ENCODE measurements at regions not wholly inside any gene's neighbourhood (a gene's known extent, or its start where the extent isn't known, plus 50 kb on each side); places are given as distances from the start of the nearest gene placed in this dataset.

DNA sequence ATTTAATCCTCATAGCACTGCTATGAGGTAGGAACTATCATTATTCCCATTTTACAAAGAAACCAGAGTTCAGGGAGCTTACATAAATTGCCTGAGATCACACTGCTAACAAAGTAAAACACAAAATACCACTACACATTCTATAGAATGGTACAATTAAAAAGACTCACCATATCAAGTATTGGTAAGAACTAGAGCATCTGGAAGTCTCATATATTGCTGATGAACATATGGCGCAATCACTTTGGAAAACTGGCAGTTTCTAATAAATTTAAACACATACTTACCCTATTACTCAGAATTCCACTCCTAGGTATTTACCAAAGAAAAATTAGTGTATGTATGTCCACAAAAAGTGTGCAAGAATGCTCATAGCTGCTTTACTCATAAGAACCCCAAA is 261.5 kb downstream of the RRAGC start:
- no peak overlapping the region for H3K27ac ChIP-seq (ENCODE audit: low read depth, low read length)
- ChIA-PET POLR2A (no interaction called here), CTCF (no interaction called here), RAD21 (ENCODE audit: low non-redundant PET in 1 of 2, low total read pairs in 2 of 2, uncharacterized antibody in 2 of 2, unreplicated experiment in 2 of 2) (no interaction called here)
- H4K20me1 ChIP-seq (ENCODE audit: insufficient read depth) = no peaks in the 10 kb centered on the region
- H3K9ac ChIP-seq (ENCODE audit: low read length) = no peak overlapping the region
- no peaks in the 10 kb centered on the region for H3K9me2 ChIP-seq (ENCODE audit: insufficient read depth)
- intact Hi-C loops (cut with micrococcal nuclease) = no loop called here
- H3K4me1 ChIP-seq (ENCODE audit: control insufficient read depth in 1 of 2, insufficient read depth in 2 of 2, low read length in 2 of 2) = no peaks in the 10 kb centered on the region
- no peak overlapping the region for H3K4me2 ChIP-seq (ENCODE audit: low read length)
- no peaks in the 10 kb centered on the region for H3K36me3 ChIP-seq (ENCODE audit: control insufficient read depth in 1 of 2, insufficient read depth in 2 of 2, low read length in 2 of 2)
- H3K79me2 ChIP-seq (ENCODE audit: insufficient read depth, low read length) = no peaks in the 10 kb centered on the region
- BruUV-seq (replicated peaks) = no TSS peak
- no peak for ATAC-seq
- H3K27me3 ChIP-seq (ENCODE audit: insufficient read depth, low read length) = peaks cover 11% of the 10 kb centered on the region; the same call in 1 of the 2 replicates
- TF ChIP-seq, protein P1, sequence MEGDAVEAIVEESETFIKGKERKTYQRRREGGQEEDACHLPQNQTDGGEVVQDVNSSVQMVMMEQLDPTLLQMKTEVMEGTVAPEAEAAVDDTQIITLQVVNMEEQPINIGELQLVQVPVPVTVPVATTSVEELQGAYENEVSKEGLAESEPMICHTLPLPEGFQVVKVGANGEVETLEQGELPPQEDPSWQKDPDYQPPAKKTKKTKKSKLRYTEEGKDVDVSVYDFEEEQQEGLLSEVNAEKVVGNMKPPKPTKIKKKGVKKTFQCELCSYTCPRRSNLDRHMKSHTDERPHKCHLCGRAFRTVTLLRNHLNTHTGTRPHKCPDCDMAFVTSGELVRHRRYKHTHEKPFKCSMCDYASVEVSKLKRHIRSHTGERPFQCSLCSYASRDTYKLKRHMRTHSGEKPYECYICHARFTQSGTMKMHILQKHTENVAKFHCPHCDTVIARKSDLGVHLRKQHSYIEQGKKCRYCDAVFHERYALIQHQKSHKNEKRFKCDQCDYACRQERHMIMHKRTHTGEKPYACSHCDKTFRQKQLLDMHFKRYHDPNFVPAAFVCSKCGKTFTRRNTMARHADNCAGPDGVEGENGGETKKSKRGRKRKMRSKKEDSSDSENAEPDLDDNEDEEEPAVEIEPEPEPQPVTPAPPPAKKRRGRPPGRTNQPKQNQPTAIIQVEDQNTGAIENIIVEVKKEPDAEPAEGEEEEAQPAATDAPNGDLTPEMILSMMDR (IDR thresholded peaks at IDR 0.05 in 2 of 3, conservative IDR thresholded peaks at IDR 0.05 in 1 of 3; ENCODE audit: borderline replicate concordance in 1 of 3, insufficient read depth in 1 of 3, low read depth in 2 of 3, low read length in 2 of 3) = no peak
- no peak for TF ChIP-seq EGR1 (IDR thresholded peaks at IDR 0.05; ENCODE audit: low read depth)
- no peak for TF ChIP-seq SIN3A (IDR thresholded peaks at IDR 0.05; ENCODE audit: low read depth)
- TF ChIP-seq ZBTB33 (IDR thresholded peaks at IDR 0.05; ENCODE audit: extremely low read depth, insufficient replicate concordance, low read length) = no peak
- no peak for TF ChIP-seq SP1 (IDR thresholded peaks at IDR 0.05; ENCODE audit: low read depth)
- TF ChIP-seq SRF (IDR thresholded peaks at IDR 0.05; ENCODE audit: low read depth) = no peak
- TF ChIP-seq YY1 (IDR thresholded peaks at IDR 0.05; ENCODE audit: extremely low read depth, insufficient replicate concordance, low read depth, low read length) = no peak
- TF ChIP-seq, protein P2, sequence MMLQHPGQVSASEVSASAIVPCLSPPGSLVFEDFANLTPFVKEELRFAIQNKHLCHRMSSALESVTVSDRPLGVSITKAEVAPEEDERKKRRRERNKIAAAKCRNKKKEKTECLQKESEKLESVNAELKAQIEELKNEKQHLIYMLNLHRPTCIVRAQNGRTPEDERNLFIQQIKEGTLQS (IDR thresholded peaks at IDR 0.05) = no peak
- TF ChIP-seq TCF7L2 (IDR thresholded peaks at IDR 0.05; ENCODE audit: borderline replicate concordance, extremely low read depth, insufficient read depth, insufficient read length) = no peak
- TF ChIP-seq, protein P3, sequence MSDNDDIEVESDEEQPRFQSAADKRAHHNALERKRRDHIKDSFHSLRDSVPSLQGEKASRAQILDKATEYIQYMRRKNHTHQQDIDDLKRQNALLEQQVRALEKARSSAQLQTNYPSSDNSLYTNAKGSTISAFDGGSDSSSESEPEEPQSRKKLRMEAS (IDR thresholded peaks at IDR 0.05) = no peak
- TF ChIP-seq JUND (IDR thresholded peaks at IDR 0.05) = no peak
- no peak for TF ChIP-seq ZFX (IDR thresholded peaks at IDR 0.05)
- no peak for TF ChIP-seq CBX3 (IDR thresholded peaks at IDR 0.05; ENCODE audit: low read depth)
- no peak for TF ChIP-seq ELF1 (IDR thresholded peaks at IDR 0.05; ENCODE audit: borderline replicate concordance, low read depth)
- DNase-seq (ENCODE audit: low read depth, low spot score) = no peak
- H3K4me3 ChIP-seq (replicated peaks in 1 of 2; ENCODE audit: low read depth in 1 of 2, low read length in 2 of 2) = no peak overlapping the region
- H3K9me3 ChIP-seq (ENCODE audit: control insufficient read depth in 1 of 2, insufficient read depth in 1 of 2, low read depth in 1 of 2, low read length in 2 of 2) = peaks cover 0 to 5% of the 10 kb centered on the region in 2 experiments; a peak in 1 of 4 replicates
- no peak overlapping the region for H2AFZ ChIP-seq (ENCODE audit: low read depth, low read length, poor library complexity, severe bottlenecking)
